DMS 273 (cell line): ENCODE measurements at regions not wholly inside any gene's neighbourhood (a gene's known extent, or its start where the extent isn't known, plus 50 kb on each side); places are given as distances from the start of the nearest gene placed in this dataset.

Source experiments
- DNase-seq: peaks from one replicate; lab custom pipeline; 2025; ENCODE audit not compliant: unreplicated experiment; lab: John Stamatoyannopoulos, UW

DNA sequence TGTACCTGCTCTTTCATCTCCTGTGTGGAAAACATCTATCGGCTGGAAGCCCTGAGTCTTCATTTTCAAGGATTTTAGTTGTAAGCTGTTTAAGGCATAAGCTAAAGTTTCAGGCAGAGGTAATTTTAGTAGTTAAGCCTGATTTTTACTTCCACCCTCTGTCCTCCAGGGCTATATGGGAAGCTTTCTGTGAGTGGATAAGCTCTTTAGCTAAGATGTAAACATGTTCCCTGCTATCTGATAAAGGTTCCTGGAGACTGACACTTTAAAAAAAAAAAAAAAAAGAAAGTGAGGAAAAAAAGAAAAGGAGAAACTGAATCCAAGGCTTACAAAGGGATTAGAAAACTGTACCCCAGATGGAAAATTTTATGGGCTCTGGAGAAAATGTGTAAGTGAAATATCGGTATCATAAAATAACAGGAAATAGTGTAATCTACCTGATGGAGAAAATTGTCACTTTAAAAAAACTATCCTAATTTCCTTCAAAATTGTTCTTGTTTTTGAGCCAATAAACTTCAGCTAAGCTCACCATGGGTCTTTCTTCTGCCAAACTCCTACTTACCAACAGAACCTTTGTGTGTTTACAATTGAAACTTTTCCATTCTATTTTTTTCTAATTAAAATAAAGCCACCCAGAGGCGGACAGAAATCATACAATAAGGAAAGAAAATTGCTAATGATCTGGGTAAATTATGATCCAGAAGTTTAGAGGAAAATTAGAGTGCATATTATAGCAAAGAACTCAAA is 180.5 kb downstream of the TGFB2 start:
- DNase-seq: no peak

GRCh38 chr1:218526198-218526580 is 181.1 kb downstream of the TGFB2 start:
- DNase-seq: no peak

DNA sequence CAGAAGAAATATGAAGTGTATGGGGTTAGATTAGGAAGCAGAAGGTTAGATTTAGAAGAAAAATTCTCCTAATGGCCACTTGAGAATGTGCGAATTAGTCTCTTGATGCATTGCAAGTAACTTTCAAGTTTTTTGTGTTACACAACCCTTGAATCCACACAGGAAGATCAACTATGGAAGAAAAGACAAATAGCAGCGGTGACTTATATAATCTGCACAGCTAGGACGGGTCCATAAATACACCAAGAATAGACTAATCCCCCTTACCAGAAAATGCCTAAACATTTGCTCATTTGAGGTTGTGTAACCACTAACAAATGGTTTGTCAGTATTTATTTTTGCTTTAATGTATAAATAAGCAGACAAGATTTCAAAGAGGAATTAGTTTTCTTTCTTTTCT is 182.6 kb downstream of the TGFB2 start:
- DNase-seq: no peak

DNA sequence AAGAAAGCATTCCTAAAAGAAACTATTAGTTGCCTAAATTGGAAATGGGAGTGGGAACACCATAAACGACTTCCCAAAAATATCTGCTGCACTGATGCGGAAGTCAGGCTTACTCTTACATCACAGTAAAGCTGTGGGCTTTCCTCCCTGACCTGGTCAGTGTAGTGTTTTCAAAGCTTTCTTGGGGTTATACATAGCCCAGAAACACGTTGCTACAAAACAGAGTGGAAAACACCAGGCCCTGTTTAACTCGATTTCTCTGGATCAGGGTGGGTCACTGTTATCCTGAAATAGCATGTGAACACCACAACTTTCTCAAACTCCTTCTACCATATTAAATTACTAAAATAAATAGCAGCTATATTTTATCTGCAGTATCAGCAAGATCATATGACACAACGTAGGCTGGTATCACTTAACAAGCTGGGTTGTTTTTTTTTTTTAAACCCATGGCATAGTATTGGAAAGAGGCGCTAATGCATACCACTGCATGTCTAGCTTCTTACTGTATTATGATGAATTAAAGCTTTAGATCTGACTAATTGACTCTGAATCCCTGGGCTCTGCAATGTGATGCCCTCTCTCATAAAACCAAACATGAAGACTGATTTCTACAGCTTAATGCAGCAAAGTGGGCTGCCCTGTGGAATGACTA is 184.6 kb downstream of the TGFB2 start:
- DNase-seq: no peak

DNA sequence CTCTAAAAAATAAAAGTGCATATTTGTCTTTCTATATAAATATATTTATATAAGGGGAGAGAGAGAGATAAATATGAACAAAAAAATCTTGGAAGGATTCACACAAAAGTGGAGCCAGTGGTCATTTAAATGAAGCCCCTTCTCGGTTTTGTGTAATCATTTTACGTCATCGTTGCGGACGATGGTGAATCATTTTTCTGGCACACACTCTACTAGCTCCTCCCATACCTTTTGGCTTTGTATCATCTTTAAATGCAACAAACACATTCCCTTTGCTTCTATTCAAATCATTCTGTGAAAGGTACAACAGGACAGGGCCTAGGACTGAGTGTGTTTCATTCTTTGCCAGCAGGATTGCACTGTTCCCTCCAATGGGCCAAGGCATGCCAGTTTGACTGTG is 186.8 kb downstream of the TGFB2 start:
- DNase-seq: no peak

DNA sequence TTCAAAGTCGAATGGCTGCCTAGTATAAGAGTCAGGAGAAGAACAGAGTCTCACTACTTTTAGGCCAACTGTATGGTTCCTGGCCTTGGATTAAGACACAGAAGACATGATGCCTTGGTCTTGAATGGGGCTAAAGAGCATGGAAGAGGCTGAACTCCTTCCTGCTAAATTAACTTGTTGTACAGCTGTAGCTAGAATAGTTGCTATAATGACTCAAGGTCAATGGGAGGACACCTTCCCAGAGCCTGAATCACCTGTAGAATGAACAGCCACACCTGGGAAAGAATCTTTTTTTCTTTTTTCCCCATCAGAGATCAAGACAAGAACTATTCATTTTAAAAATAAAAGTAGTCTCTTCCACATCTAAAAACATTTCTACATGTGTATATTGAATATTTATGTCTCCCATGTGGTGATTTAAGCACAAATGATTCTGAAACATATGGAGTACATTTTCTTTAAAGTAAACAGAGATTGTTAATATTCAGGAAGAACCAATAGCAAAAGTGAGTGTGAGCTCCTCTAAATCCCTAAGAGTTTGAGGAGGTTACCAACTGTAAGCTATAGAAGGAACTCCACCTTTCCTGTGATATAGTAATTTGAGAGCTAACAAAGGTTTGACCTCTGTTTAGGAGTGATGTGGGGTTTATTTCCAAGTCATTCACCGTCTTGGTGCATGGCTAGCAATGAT is 191.3 kb downstream of the TGFB2 start:
- DNase-seq: no peak

DNA sequence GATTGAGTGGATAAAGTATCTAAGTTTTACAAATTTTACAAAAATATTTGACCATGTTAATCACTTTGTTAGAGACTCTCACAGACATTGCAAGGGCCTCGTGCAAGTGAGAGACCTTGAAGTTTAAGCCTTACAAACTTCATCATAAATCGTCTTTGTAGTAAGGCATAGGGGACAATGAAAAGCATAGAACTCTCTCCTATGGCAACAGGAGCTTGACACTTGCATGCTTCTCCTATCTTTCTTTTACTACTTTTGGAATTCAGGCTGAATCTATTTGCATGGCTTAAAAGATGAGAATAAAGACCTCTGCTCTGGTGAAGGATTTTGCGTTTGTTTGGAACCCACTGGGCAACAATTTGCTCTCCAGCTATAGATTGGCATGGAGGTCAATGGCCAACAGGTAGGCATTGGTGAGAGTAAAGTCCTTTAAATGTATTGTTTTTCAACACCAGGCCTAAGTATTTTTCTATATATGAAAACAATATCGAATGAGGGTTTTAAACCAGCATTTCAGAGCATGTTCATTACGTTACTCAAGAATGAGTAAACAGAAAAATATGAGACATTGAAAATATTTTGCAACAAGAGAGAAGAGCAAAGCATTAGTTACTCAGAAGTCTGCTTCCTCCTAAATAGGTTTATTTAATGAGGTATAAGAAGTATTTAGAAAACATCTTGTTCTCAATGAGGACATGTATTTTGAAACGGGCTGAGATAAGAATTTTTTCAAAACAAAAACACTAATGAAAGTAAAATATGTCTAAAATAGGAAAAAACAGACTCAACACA is 192.2 kb downstream of the TGFB2 start:
- DNase-seq: no peak

DNA sequence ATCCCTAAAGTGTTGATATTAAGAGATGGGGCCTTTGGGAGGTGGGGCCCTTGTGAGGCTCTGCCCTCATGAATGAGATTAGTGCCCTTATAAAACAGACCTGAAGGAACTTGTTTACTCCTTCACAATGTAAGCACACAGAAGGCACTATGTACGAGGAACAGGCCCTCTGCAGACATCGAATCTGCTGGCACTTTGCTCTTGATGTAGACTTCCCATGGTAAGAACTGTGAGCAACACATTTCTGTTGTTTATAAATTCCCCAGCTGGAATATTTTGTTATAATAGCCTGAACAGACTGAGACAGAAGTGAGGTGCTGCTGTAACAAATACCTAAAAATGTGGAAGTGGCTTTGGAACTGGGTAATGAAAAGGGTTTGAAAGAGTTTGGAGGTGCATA is 193.2 kb downstream of the TGFB2 start:
- DNase-seq: no peak

DNA sequence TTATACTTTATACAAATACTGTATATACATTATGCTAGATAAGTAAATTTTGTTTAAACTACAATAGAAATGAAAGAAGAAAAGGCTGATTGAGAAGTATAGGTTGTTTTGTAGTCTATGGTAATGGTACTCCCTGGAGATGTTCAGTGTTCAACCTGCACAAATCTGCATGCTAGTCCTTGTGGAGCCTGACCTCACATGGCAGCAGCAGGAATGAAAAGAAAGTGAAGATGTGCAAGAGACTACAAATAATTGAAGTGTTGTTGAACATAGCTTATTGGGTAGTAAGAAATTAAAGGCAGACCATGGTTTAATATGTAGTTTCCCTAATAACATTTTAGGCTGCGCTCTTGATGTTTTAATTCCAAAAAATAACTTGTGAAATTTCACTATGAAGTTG is 201.2 kb downstream of the TGFB2 start:
- DNase-seq: peak; percentile 30

- DNase-seq: no peak
These were observed 203.0 kb downstream of the TGFB2 start for GRCh38 chr1:218547957-218548730.

GRCh38 chr1:218548764-218549163 is 203.6 kb downstream of the TGFB2 start:
- no peak for DNase-seq

- no peak for DNase-seq
These were observed 208.1 kb downstream of the TGFB2 start for GRCh38 chr1:218553197-218553596.

DNA sequence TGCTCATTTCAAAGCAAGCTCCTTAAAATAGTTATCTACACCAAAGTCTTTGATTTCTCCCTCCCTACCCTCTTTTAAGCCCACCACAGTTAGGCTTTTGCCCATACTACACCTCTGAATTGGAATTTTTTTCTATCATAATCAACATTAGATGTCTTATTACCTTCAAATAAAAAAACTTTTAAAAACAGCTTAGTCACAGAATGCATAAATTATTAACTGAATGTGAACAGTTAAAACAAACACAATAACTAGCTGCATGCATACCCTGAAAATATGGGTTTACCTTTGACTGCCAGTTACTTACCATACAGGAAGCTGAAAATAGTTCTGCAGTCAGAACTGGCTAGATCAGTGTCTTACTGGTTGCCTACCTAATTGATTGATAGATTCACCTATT is 210.9 kb downstream of the TGFB2 start:
- DNase-seq: no peak

DNA sequence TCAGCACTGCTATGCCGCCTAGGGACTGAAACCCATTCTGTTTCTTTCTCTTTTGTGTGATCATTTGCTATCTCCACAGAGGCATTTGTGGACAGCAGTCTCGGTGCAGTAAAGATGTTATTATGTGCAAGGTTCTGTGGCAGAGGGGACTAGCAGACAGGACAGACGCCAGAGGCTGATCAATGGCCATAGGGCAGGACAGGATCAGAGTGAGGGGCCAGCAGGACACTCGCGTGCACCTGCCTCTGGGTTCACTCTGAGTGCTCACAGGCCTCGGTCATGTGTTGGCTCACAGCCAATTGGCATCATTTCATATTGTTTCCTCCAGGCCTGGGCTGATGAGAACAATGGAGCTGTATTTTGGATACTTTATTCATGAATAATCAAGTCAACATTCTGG is 212.6 kb downstream of the TGFB2 start:
- DNase-seq: peak; percentile 34

GRCh38 chr1:218558271-218558810 is 213.2 kb downstream of the TGFB2 start:
- DNase-seq: no peak

- DNase-seq: no peak
These were observed 220.2 kb downstream of the TGFB2 start for GRCh38 chr1:218565377-218565776.

- DNase-seq: no peak
These were observed 223.9 kb downstream of the TGFB2 start for GRCh38 chr1:218568962-218569550.

- DNase-seq: no peak
These were observed 225.3 kb downstream of the TGFB2 start for GRCh38 chr1:218570456-218570855.

GRCh38 chr1:218571491-218571890 is 226.4 kb downstream of the TGFB2 start:
- DNase-seq: no peak

DNA sequence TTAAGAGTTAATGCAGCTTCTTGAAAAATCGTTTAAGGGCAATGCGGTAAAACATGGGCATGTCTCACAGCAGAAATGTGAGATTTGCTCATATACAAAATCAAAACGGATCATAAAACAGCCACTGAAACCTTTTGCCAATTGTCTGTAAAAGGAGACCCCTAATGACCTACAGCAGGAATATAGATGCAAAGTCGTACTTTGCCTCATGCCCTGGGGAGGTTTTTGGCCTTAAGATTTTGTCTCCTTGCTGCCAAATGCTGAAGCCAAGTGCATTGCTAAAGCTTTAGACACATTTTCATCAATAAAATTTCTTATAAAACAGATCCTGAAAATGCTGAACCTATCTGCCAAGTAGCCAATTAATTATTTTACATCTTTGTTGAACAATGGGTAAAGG is 226.9 kb downstream of the TGFB2 start:
- no peak for DNase-seq
